ENCODE measurements at regions not wholly inside any gene's neighbourhood (a gene's known extent, or its start where the extent isn't known, plus 50 kb on each side); places are given as distances from the start of the nearest gene placed in this dataset.

GRCh38 chr4:53704329-53704728 is 113.0 kb upstream of the LNX1 start:
- TF ChIP-seq CTCF (IDR thresholded peaks at IDR 0.05) (no peak), POLR2A (IDR thresholded peaks at IDR 0.05) (no peak)
